ENCODE measurements at regions not wholly inside any gene's neighbourhood (a gene's known extent, or its start where the extent isn't known, plus 50 kb on each side); places are given as distances from the start of the nearest gene placed in this dataset.

GRCh38 chr4:110675426-110675825, 52.5 kb upstream of the PITX2 start:
- no peak for DNase-seq

DNA sequence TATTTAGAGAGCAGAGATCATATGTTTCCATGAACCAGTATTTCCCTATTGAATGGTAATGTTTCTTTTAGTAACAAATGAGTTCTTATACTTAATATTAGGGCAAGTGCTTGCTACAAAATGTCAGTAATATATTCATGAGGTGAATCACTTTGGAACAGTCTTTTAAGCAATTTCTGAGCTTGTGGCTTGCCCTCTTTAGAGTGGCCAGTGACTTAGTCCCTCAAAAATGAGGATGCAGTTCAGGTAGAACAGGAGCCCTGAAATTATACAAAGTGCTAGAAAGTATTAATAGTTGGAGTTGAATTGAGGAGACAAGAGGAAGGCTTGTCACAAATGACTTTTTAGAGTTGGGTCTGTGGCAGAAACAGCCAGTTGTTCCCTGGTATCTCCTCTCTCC, 53.4 kb upstream of the PITX2 start:
- DNase-seq = no peak

DNA sequence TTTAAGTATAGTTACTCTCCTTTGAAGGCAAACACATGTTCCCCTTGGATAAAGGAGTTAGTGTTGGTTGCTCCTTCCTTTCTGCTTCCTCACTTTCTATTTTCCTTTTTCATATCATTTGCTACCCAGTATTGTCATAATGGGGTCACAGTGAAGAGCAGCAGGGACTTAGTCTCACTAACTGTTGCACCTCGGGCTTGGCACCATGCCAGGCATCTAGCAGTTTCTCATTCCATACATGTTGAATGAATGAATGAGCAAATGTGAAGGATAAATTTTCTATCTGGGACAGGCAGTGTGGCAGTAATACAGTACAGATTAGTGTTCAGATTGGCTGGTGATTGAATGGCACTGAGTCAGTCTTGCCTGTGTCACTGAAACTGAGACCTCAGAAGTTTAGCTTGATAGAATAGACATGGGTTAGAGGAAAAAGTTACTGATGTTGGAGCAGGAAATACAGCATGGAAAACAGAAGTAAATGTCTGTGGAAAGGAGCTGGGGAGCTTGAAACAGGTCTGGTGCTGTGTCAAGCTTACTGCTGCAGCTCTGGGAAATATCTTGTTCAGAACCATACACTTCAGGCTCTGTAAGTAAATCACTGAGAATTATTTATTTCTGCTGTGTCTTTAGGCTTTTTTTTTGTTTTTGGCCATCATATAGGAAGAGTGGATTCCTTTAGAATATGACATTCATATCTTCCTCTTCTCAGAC, 55.8 kb upstream of the PITX2 start:
- no peak for DNase-seq

DNA sequence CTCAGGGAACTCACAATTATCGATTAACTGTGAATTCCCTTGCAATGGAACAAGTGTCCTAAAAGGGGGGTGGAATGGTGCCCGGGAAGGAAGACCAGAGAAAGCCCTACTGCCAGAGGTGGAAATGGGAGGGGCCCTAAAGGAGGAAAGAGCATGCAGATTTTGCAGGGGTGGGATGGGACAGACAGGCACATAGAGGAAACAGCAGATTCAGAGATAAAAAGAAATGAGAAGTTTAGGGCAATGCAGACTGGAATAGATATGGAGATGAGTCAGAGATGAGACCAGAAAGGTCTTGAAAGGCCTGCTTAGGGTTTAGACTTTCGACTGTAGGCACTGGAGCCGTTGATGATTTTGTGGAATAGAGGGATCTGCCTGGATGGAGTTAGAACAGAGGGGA, 57.4 kb upstream of the PITX2 start:
- no peak for DNase-seq

DNA sequence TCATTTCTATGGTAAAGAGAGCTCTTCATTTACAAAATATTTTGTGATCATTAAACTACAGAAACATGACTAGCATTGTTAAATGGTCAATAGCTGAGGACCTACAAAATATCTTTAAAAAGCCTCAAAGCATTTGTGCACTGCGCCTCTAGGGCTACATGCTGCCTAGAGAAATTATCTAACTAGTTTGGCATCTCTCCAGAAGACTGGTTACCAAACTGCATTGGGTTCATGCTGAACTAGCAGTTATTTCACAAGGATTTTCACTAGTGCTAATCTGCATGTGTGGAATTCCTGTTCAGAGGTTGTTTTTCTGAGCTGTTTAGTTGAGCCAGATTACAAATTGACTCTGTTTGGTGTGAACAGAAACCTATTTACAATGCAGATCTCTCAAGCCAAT, 58.5 kb upstream of the PITX2 start:
- no peak for DNase-seq

DNA sequence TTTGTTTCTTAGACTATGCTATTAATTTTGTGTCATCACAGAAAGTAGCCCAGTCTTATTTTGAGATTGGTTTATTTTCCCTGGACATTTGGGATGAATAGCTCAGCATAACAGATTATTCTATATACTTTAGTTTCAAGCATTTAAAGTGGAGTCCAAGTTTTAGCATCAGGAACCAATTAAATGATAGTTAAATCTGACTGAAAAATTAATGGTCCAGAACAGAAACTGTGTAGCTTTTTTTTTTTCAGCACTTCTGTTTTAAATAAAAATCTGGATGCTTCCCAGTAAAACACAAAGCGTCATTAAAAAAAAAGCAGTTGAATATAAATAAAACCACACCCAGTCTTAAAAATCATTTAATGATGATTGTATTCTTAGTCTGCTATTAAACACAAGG, 59.4 kb upstream of the PITX2 start:
- DNase-seq = no peak

GRCh38 chr4:110683601-110684000, 60.7 kb upstream of the PITX2 start:
- no peak for DNase-seq

- DNase-seq = no peak
Observed at GRCh38 chr4:110702326-110702725, 79.4 kb upstream of the PITX2 start.

DNA sequence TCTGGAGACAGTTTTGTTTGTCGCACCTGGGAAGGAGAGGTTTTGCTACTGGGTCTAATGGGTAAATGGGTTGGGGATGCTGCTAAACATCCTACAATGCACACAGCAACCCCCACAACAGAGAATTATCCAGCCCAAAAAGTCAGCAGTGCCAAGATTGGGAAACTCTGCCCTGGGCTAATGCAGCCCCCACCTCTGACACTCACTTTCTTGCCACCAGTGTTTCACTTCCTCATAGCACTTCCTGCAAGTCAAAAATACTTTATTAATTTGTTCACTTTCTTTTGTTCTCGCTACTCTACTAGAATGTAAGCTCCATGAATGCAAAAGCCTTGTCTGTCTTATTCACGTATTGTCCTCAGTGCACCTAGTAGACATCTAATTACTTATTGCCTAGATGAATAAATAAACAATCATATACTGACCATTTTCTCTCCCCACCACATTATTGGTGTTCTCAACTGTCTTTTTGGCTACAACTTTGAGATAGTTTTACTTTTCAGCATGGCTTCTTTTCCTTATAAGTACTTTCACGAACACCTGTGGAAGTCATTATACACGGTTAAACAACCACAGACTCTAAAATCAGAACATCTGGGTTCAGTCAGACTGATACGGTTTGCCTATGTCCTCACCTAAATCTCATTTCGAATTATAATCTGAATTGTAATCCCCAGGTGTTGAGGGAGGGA, 82.0 kb upstream of the PITX2 start:
- DNase-seq = no peak

GRCh38 chr4:110705440-110705782, 82.5 kb upstream of the PITX2 start:
- no peak for DNase-seq

- no peak for DNase-seq
Observed at GRCh38 chr4:110710070-110710469, 87.2 kb upstream of the PITX2 start.

- no peak for DNase-seq
Observed at GRCh38 chr4:110712486-110712885, 89.6 kb upstream of the PITX2 start.

GRCh38 chr4:110730318-110730717, 107.4 kb upstream of the PITX2 start:
- DNase-seq = no peak

DNA sequence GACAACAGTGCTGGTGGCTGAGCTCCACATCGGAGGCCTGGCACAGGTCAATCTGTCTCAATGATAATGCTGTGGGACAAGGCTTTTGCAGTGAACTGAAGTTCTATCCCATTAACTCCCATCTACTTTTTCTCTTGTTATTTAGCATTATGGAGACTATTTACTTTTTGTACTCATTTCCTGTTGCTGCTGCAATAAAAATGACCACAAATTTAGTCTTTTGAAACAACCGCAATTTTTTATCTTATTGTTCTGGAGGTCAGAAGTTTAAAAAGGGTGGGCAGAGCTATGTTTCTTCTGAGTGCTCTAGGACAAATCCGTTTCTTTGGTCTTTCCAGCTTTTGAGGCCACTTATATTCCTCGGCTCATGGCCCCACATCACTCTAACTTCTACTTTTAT, 111.0 kb upstream of the PITX2 start:
- no peak for DNase-seq

DNA sequence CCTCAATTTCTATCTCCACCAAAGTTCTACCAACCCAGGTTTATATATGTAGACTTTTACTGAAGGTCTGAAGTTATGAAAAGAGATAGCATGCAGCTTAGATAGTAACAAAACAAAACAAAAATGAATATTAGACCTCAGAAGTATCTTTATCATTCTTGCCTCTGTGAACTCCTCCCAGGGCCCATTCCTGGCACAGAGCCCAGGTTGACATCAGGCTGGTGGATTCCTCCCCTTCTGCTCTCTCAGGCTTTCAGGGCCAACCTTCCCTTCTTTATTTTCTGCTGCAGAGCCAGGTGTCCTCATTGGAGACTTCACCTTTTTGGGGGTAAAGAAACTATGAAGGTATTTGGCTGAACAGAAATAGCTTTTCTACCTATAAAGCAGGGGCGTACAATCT, 112.8 kb upstream of the PITX2 start:
- no peak for DNase-seq

DNA sequence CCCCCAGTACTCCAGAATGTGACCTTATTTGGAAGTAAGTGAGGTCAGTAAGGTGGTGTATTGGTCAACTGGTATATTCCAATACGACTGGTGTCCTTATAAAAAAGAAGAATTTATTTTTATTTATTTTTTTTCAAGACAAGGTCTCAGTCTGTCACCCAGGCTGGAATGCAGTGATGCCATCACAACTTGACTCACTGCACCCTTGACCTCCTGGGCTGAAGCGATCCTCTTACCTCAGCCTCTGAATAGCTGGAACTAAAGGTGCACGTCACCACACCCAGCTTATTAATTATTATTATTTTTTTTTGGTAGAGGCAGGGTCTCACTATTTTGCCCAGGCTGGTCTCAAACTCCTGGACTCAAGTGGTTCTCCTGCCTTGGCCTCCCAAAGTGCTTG, 115.1 kb upstream of the PITX2 start:
- no peak for DNase-seq

GRCh38 chr4:110742143-110742542, 119.3 kb upstream of the PITX2 start:
- no peak for DNase-seq

- no peak for DNase-seq
Observed at GRCh38 chr4:110748071-110748470, 125.2 kb upstream of the PITX2 start.

DNA sequence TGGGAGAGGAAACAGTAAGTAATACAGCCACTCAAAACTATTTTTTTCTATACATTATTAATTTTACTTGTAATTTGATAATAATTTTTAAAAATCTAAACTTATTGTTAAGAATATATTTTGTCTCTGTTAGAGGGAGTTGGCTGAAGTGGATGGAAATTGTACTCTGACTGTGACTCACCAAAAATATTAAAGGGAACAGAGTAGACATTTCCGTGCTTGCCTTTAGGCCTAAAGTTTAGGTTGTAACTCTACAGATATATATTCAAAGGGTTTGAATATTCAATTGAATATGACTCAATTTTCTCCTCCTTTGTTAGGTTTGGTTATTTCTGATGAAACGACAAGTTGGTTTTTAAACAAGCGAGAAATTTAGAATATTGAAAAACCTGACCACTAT, 128.3 kb upstream of the PITX2 start:
- DNase-seq = no peak

GRCh38 chr4:110751986-110752385, 129.1 kb upstream of the PITX2 start:
- DNase-seq = no peak

DNA sequence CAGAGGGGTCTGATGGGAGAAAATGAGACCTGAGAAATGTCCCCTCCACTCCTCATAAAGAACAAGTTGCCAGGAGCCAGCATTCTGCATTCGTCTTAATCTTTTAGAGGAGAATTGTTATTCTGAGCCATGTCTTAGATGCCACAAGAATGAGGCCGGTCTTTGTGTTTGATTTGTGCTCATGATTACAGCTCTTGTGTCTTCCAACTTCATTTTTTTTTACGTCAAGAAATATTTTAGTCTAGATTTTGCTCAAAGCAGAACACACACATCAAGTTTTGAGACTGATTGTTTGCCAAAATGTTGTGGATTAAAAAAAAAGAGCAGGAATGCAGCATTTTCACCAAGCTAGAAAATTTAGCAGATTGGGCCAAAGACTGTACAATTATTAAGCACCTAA, 130.6 kb upstream of the PITX2 start:
- DNase-seq = no peak

GRCh38 chr4:110754716-110755115, 131.8 kb upstream of the PITX2 start:
- no peak for DNase-seq

DNA sequence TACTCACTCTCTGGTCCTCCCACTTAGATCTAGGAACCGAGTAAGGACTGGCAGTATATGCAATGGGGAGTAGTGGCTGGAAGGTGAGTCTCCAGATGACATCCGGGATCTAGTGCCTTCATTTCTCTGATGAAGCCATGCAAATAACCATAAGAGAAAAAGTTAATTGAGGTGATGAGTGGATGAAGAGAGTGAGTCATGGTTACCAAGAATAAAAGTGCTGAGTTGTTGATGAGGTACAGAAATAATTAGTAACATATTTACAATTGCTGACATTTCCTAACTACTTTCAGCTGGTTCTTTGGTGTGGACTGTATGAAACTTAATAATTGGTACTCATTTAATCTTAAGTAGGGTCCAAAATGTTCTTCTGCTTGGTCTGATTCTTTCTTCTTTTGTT, 146.7 kb upstream of the PITX2 start:
- DNase-seq = no peak

DNA sequence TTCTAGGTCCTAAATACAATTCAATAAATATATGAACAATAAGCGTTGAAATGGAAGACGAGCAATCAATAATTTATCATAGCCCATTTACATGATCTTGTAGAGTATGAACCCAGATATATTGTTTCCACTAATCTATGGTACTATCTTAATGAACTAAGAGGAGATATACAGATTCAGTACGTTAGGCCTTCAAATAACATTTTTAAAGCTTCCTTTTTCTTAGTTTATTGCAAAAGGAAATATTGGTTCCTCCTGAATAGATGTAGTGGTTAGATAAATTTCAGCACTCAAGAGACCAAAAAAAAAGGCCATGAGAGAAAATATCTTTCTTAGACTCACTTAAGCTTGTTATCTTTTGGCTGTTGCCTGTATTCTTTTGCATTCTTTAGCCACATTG, 147.5 kb upstream of the PITX2 start:
- no peak for DNase-seq

DNA sequence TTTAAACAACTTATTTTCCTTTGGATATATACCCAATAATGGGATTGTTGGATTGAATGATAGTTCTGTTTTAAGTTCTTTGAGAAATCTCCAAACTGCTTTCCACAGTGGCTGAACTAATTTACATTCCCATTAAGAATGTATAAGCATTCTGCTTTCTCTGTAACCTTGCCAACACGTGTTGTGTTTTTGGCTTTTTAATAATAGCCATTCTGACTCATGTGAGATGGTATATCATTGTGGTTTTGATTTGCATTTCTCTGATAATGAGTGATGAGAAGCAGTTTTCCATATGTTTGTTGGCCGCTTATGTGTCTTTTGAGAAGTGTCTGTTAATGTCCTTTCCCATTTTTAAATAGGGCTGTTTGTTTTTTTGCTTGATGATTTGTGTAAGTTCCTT, 155.6 kb upstream of the PITX2 start:
- no peak for DNase-seq

Data from NCI-H2029 (cell line).